Islet precursor cell (in vitro differentiated cells): ENCODE measurements at regions not wholly inside any gene's neighbourhood (a gene's known extent, or its start where the extent isn't known, plus 50 kb on each side); places are given as distances from the start of the nearest gene placed in this dataset.
"Not testable (repeated sequence)": the region's sequence is repeated elsewhere in the genome, so short reads cannot be mapped to it uniquely, and the experiment has no call there.

Experiments used
- DNase-seq: peaks from one replicate; pipeline ENCODE4 v3.0.0-alpha.2; 2018

DNA sequence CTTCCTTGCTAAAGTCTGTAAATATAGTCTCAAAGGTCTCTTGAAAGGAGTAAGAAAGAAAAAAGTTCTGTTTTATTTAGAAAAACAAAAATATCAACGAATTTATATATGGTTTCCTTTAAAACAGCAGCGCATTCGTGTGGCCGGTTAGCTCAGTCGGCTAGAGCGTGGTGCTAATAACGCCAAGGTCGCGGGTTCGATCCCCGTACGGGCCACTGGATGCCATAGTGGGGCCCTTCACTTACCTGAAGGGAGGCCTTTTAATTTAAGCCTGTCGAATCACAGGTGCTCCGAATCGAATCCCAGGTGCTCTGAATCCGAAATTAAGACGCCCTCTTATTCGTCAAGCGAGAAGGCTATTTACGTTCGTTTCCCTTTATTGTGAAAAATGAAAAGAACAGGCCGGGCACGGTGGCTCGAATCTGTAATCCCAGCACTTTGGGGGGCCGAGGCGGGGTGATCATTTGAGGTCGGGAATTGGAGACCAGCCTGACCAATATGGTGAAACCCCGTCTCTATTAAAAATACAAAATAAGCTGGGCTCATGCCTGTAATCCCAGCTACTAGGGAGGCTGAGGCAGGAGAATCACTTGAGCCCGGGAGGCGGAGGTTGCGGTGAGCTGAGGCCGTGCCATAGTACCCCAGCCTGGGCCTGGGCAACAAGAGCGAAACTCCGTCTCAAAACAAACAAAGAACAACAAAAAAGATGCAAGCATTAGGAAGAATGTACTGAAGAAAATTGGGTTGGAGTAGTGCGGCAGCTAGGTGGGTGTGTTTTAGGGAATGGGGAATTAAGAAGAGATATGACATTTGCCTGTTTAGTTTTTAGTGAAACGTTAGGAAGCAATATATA lies 195.8 kb upstream of the ZNF184 start:
- peak; percentile 81 for DNase-seq

DNA sequence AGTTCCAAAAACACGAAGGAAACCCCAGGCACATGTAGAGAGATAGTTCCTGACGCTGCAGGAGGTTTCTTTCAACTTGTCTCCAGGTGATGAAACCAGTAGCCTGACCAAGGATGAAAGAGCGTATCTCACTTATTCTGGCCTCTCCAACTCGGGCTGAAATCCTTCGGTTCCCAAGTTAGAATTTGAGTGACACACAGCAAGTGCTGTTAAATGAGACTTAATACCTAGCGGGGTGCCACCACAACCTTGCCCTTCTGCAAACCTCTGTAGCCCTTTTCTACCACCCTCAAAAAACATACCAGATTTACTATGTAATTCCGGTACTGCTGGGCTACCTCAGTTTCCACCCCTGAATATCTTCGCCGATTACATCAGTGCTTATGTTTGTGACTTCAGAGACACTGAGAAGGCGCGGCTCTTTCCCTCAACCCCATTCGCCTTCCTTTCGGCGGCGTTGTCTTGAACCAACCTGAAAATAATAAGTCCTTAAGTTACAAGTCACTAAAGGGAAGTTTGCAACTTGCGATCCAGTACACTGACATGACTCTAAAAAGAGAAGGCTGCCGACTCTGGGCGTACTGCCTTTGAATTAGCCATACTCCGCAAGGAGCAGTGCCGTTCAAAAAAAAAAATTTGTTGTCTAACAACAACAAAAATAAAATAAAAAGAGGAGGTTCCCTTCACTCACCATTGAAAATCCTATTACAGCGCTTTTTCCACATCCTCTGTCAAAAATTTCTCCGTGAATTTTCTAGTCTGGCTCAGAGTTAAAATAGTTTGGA lies 194.9 kb upstream of the ZNF184 start:
- DNase-seq, result no peak

GRCh38 chr6:27667016-27667656 lies 194.2 kb upstream of the ZNF184 start:
- DNase-seq, result no peak

DNA sequence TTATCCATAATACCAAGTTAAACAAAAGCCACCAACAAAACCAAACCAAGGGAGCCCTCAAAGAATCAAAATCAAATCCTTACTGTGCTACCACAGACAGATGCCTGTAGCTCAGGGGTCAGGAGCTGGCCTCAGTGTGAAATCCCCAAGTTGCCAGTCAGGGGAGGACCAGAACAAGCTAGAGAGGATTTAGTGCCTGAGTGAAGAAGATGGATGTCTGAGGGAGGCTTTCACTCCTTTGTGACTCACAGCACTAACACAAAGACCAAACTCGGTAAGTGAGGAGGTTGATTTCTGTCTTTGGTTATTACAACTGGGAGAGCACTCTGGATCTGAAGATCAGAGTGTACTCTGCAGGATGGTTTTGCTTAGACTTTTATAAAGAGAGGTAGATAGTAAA lies 189.9 kb upstream of the ZNF184 start:
- no peak for DNase-seq

DNA sequence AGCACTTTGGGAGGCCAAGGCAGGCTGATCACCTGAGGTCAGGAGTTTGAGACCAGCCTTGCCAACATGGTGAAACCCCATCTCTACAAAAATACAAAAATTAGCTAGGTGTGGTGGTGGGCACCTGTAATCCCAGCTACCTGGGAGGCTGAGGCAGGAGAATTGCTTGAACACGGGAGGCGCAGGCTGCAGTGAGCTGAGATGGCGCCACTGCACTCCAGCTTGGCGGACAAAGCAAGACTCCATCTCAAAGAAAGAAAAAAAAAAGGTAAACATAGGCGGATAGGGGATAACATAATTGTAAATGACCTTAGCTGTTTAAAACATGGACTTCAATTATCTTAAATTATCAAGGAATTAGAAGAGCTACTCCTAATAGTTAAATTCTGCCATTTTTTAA lies 189.3 kb upstream of the ZNF184 start:
- DNase-seq, result not testable (repeated sequence)

GRCh38 chr6:27653143-27653825 lies 180.4 kb upstream of the ZNF184 start:
- not testable (repeated sequence) for DNase-seq

DNA sequence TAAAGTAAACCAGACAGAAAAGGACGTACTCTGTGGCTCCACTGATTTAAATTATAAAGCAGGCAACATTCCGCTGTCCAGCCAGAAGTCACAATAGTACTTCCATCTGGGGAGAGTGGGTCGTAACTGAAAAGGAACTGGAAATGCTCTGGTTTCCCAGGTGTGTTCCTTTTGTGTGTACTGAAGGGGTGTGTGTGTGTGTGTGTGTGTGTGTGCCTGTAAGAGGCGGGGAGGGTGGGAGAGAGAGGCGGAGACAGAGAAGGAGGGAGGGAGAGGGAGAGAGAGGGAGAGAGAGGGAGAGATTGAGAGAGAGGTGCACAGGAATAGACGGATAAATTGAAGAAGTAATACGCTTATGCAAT lies 178.4 kb upstream of the ZNF184 start:
- DNase-seq, result peak; percentile 78

GRCh38 chr6:27650620-27651370 lies 177.9 kb upstream of the ZNF184 start:
- DNase-seq, result peak; percentile 80

- DNase-seq, result no peak
Observed at GRCh38 chr6:27644528-27644927, 171.6 kb upstream of the ZNF184 start.

DNA sequence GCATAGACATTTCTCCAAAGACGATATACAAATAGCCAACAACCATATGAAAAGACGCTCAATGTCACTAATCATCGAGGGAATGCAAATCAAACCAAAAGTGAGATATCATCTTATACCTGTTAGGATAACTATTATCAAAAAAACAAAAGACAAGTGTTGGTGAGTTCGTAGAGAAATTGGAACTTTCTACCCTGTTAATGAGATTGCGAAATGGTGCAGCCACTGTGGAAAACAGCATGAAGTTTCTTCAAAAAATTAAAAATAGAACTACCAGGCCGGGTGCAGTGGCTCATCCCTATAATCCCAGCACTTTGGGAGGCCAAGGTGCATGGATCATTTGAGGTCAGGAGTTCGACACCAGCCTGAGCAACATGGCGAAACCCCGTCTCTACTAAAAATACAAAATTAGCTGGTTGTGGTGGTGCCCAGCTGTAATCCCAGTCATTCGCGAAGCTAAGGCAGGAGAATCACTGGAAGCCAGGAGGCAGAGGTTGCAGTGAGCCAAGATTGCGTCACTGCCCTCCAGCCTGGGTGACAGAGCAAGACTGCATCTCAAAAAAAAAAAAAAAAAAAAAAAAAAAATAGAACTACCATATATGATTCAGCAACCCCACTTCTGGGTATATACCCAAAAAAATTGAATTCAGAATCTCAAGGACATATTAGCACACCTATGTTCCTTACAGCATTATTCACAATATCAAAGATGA lies 170.0 kb upstream of the ZNF184 start:
- no peak for DNase-seq

- not testable (repeated sequence) for DNase-seq
Observed at GRCh38 chr6:27635886-27636285, 163.0 kb upstream of the ZNF184 start.

GRCh38 chr6:27633221-27633688 lies 160.3 kb upstream of the ZNF184 start:
- DNase-seq, result not testable (repeated sequence)

DNA sequence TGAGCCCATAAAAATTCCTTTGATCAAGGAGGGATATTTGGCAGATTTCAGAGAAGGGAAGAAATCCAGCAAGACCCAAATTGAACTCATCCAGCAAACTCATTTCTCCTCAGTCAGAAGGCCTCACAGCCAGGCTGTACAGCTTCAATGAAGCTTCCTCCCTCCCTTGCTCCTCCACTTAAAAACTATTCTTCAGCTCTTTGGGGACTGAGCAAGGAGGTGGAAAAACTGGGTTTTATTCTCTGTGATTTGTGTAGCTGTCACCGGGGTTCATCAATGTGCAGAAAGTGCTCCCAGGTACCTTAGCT lies 158.7 kb upstream of the ZNF184 start:
- no peak for DNase-seq

DNA sequence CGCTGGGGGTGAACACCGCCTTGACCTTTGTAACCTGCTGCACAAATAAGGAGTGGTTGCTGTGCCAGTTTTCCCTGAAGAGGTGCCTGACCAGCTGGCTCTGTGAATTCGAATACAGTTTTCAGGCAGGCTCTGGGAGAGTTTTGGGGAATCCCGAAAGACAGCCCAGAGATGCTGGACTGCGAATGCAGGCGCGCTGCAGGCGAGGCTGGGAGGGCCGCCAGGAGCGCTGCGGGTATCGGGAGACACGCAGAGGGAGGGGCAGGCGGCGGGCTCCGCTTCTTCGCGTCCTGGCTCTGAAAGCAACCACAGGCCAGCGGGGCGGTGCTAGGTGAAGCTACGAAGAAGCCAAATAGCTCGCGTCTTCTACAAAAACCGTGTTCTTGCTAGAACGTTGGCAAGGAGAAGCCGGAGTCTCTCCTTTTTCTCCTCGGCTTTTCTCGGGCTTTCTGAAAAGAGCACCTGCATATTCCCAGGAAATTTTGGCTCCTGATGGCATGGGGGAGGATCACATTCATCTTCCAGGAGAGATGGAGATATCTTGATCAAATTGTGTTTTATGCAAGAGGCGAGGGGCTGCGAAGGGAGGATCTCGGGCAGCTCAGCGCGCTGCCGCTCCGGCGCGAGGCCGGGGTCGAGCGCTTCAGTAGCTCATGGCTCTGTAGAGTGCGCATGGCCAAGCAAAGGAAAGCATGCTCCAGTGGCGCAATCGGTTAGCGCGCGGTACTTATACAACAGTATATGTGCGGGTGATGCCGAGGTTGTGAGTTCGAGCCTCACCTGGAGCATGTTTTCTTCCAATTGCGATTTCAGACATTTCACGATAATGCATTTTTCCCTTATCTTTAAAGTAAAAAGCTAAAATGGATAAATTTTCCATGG lies 158.1 kb upstream of the ZNF184 start:
- DNase-seq, result peak; percentile 88

DNA sequence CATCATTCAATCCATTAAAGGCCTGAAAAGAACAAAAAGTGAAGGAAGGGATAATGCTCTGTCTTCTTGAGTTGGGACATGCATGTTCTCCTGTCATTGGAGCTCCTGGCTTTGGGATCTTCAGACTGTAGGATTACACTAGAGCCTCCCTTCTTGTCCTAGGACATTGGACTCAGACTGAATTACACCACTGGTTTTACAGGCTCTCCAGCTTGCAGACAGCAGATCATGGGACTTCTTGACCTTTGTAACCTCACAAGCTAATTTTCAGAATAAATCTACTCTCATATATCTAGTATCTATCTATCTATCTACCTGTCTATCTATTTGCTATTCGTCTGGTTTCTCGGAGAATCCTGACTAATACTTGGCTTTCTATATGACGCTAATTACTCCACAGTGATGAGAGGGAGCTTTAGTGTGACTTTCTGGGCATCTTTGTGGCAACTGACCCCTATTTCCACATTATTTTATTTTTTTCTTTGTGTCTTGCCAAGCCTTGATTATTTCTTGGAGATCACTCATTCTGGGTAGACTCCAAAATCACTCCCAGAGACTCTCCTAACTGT lies 151.9 kb upstream of the ZNF184 start:
- no peak for DNase-seq

DNA sequence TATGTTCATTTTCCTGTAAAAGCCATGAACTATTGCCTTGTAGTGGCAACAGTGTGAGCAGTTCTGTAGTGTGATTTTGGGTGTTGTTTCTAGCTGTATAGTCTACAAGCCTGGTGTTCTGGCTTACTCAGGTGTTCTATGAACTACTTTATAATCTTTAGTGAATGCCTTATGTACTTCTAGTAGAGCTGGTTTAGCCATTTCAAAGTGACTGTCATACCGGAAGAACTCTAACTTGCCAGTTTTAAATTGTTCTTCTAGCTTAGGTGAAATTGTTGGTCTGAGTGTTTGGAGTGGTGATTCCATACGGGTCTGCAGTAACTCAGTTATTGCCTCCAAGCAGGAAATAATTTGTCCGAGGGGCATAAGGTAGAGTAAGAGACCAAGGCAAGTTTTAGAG lies 150.2 kb upstream of the ZNF184 start:
- DNase-seq, result no peak

DNA sequence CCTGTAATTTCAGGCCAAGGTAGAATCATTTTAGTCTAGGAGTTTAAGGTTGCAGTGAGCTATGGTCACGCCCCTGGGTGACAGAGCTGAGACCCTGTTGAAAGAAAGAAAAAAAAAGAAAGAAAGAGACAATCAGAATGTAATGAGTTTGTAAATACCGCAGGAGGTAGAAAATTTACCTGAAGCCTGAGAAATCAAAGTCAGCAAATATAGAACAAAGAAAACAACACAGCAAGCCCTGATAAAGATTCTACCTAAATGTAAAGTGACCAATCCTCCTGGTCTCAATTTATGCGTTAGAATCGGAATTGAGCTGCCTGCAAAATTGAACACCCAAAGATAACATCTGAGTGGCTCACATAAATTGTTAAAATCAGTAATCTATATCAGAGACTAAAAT lies 146.5 kb upstream of the ZNF184 start:
- DNase-seq, result no peak

DNA sequence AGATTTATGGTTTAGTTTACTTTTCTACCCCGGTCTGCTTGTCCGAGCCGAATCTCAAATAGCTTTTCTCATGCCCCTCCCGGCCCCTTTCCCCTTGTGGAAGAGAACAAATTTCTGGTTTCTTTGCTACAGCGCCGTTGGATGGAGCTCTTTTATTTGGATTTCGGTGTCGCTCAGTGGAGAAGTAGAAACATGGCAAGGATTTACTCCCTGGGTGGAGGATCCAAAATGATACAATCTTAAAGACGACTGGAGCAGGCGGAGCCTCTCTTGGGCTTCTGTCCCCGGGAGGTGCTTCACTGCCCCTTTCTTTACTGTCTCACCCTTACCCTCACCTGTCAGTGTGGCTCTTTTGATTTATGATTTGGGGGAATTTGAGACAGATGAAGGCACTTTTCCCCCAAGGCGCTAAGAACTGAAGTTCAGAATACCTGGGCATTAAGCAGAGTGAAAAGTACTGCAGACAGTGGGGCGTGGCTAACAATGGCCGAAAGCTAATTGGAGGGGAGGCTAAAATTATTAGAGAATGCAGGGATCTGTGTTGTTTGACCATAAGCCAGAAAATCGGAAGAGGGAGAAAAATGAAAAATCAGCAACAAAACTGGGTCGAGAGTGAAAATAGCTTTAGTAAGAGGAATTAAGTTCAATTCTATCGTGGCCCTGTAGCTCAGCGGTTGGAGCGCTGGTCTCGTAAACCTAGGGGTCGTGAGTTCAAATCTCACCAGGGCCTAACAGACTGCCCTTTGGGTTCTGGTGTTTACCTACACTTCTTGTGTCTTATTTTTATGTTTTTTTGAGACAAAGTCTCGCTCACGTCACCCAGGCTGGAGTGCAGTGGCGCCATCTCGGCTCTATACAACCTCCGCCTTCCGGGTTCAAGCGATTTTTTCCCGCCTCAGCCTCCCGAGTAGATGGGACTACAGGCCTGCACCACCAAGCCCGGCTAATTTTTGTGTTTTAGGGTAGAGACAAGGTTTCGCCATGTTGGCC lies 145.1 kb upstream of the ZNF184 start:
- peak; percentile 78 for DNase-seq
